Stimulated activated effector memory CD8-positive, alpha-beta T cell treated with anti-CD3 and anti-CD28 coated beads, Interleukin-12 subunit alpha, Interleukin-12 subunit beta, amount 100 ng/mL, for 72 hours (primary cell): ENCODE measurements at regions not wholly inside any gene's neighbourhood (a gene's known extent, or its start where the extent isn't known, plus 50 kb on each side); places are given as distances from the start of the nearest gene placed in this dataset.
"Not testable (repeated sequence)": the region's sequence is repeated elsewhere in the genome, so short reads cannot be mapped to it uniquely, and the experiment has no call there.

ENCODE experiments used
- ATAC-seq: fragments of 150-1000 bp; cut with Tn5 transposase; 2 replicates; pipeline ENCODE4 v1.10.0; 2021
- DNase-seq, 2 donors: peaks; one replicate each; pipeline ENCODE4 v3.0.0; 2021 to 2022; ENCODE audit warnings: low spot score in 2 of 2
- H3K27ac Mint-ChIP-seq: one replicate; pipeline ENCODE4 v1.8.0; 2022; ENCODE audit warnings: mild to moderate bottlenecking, mixed read lengths
- H3K36me3 Mint-ChIP-seq: one replicate; pipeline ENCODE4 v1.8.0; 2022; ENCODE audit warnings: mild to moderate bottlenecking, mixed read lengths
- H3K4me1 Mint-ChIP-seq: one replicate; pipeline ENCODE4 v1.8.0; 2022; ENCODE audit warnings: mixed read lengths
- H3K4me3 Mint-ChIP-seq: one replicate; pipeline ENCODE4 v1.8.0; 2022; ENCODE audit warnings: mild to moderate bottlenecking, mixed read lengths
- H3K9me3 Mint-ChIP-seq: one replicate; pipeline ENCODE4 v1.8.0; 2022; ENCODE audit warnings: mixed read lengths

GRCh38 chr9:67153501-67153900, 161.2 kb upstream of the SPATA31A3 start:
- H3K36me3 Mint-ChIP-seq = not testable (repeated sequence)

GRCh38 chr9:67142392-67143107, 150.2 kb upstream of the SPATA31A3 start:
- not testable (repeated sequence) for H3K9me3 Mint-ChIP-seq, H3K4me1 Mint-ChIP-seq, ATAC-seq, H3K4me3 Mint-ChIP-seq, DNase-seq, H3K36me3 Mint-ChIP-seq, H3K27ac Mint-ChIP-seq

More at GRCh38 chr9:67153501-67153900, 161.2 kb upstream of the SPATA31A3 start:
- H3K4me3 Mint-ChIP-seq, H3K4me1 Mint-ChIP-seq, H3K9me3 Mint-ChIP-seq, DNase-seq, ATAC-seq, H3K27ac Mint-ChIP-seq: not testable (repeated sequence)

- H3K36me3 Mint-ChIP-seq, ATAC-seq, H3K27ac Mint-ChIP-seq, H3K9me3 Mint-ChIP-seq, H3K4me1 Mint-ChIP-seq, H3K4me3 Mint-ChIP-seq, DNase-seq: not testable (repeated sequence)
Observed at GRCh38 chr9:67136376-67136775, 144.0 kb upstream of the SPATA31A3 start.

DNA sequence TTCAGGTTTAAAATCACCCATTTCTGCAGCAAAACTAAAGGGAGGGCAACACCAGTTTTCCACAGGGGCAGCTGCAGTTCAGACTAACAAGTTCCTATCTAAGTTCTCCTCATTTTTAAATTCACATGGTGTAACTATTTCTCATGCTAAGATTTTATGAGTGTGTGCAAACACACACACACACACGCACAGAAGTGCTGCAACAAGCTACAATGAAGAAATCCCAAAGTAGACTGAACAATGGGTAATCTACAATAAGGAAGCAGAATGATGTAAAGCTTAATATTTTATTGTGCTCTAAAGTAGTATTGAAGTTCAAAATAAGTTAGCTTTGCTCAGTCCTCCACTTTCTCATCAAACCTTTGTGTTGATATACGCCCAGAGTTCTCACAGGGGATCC, 140.8 kb upstream of the SPATA31A3 start:
- DNase-seq, H3K9me3 Mint-ChIP-seq, H3K4me1 Mint-ChIP-seq, H3K27ac Mint-ChIP-seq, ATAC-seq, H3K36me3 Mint-ChIP-seq, H3K4me3 Mint-ChIP-seq: not testable (repeated sequence)

DNA sequence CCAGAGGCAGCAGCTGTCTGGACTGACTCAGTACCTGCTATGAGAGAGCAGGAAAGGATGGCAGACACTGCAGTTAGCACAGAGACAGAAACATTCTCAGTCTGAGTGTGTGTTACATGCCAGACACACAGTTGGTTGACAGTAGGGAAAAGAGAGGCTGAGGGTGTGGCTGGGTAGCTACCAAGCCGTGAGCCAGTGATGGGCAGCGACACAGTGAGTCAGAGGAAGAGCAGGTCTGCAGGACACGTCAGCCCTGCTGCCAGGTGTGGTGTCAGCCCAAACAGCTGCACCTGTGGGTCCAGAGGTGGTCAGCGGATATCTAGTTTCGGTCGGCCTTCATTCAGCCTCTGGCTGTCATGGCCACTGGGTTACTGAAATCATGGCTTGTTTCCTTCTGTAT, 124.4 kb upstream of the SPATA31A3 start:
- H3K27ac Mint-ChIP-seq, H3K36me3 Mint-ChIP-seq, DNase-seq, H3K4me3 Mint-ChIP-seq, H3K9me3 Mint-ChIP-seq, H3K4me1 Mint-ChIP-seq, ATAC-seq: not testable (repeated sequence)

- not testable (repeated sequence) for H3K4me3 Mint-ChIP-seq, H3K9me3 Mint-ChIP-seq, H3K27ac Mint-ChIP-seq, DNase-seq, ATAC-seq, H3K36me3 Mint-ChIP-seq, H3K4me1 Mint-ChIP-seq
Observed at GRCh38 chr9:67112148-67112547, 119.8 kb upstream of the SPATA31A3 start.

- not testable (repeated sequence) for H3K36me3 Mint-ChIP-seq, H3K4me3 Mint-ChIP-seq, DNase-seq, H3K9me3 Mint-ChIP-seq, H3K27ac Mint-ChIP-seq, ATAC-seq, H3K4me1 Mint-ChIP-seq
Observed at GRCh38 chr9:67111733-67112132, 119.4 kb upstream of the SPATA31A3 start.

GRCh38 chr9:67109859-67110258, 117.5 kb upstream of the SPATA31A3 start:
- not testable (repeated sequence) for H3K9me3 Mint-ChIP-seq, H3K27ac Mint-ChIP-seq, H3K4me3 Mint-ChIP-seq, DNase-seq, ATAC-seq, H3K4me1 Mint-ChIP-seq, H3K36me3 Mint-ChIP-seq

DNA sequence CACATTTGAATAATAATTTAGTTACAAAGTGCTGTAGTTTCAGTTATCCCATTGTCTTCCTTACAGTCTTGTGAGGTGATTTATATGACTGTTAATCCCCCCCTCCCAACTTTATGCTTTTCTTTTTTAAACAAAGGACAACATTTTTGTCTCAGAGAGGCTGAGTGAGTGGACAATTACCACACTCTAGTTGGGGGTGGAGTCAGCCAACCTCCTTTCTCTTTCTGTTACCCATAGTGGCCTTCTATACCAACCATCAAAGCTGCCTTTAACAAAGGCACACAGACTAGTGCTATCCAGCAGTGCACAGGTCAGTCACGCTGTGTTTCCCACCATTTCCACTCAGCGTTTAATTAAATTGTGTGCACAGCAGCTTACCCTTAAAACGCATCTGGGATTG, 114.3 kb upstream of the SPATA31A3 start:
- not testable (repeated sequence) for ATAC-seq, H3K9me3 Mint-ChIP-seq, H3K27ac Mint-ChIP-seq, H3K4me3 Mint-ChIP-seq, DNase-seq, H3K4me1 Mint-ChIP-seq, H3K36me3 Mint-ChIP-seq

- not testable (repeated sequence) for H3K4me1 Mint-ChIP-seq, ATAC-seq, H3K27ac Mint-ChIP-seq, DNase-seq, H3K36me3 Mint-ChIP-seq, H3K4me3 Mint-ChIP-seq, H3K9me3 Mint-ChIP-seq
Observed at GRCh38 chr9:67102506-67103276, 110.3 kb upstream of the SPATA31A3 start.

- H3K9me3 Mint-ChIP-seq, H3K4me3 Mint-ChIP-seq, H3K36me3 Mint-ChIP-seq, H3K27ac Mint-ChIP-seq, DNase-seq, H3K4me1 Mint-ChIP-seq: not testable (repeated sequence)
- peak; percentile 19 for ATAC-seq
Observed at GRCh38 chr9:67091104-67091503, 98.8 kb upstream of the SPATA31A3 start.

DNA sequence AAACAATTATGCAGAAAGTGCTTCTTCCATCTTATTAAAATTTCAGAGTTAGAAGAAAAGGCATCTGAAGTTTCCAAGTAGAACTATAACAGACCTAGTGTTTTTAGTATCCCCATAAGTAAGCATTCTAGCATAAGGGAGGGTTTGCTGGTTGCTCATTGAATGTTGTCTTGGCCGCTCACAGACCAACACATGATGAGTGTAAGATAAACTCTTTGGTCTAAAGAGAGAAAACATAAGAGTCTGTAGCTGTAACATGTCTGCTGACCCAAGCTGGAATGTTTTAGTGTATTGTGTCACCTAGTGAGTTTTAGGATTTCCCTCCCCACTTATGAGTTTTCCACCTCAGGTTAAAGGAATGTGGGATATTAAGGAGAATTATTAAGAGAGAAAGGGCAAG, 94.5 kb upstream of the SPATA31A3 start:
- H3K4me3 Mint-ChIP-seq, ATAC-seq, H3K9me3 Mint-ChIP-seq, H3K27ac Mint-ChIP-seq, H3K36me3 Mint-ChIP-seq, H3K4me1 Mint-ChIP-seq, DNase-seq: not testable (repeated sequence)

DNA sequence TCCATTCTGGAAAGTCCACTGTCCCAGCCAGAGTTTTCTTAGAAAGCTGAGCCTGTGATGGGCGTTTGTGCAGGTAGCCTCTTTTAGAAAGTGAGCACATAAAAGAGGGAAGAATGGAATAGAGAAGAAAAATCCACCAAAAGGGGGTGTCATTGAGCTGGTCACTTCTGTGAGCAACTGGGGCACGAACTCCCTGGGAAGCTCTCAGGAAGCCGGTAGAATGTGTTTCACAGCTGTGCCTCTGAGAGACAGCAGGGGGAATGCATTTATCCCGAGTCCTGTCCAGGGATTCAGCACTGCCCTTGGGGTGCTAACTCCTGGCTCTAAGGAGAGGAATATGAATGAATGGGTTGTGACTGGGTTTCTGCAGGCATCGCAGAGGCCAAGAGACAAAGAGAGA, 73.8 kb upstream of the SPATA31A3 start:
- DNase-seq, H3K4me1 Mint-ChIP-seq, H3K36me3 Mint-ChIP-seq, H3K9me3 Mint-ChIP-seq, H3K27ac Mint-ChIP-seq, H3K4me3 Mint-ChIP-seq, ATAC-seq: not testable (repeated sequence)

- DNase-seq, H3K27ac Mint-ChIP-seq, H3K36me3 Mint-ChIP-seq, H3K4me3 Mint-ChIP-seq, ATAC-seq, H3K9me3 Mint-ChIP-seq, H3K4me1 Mint-ChIP-seq: not testable (repeated sequence)
Observed at GRCh38 chr9:67058898-67059715, 66.8 kb upstream of the SPATA31A3 start.
